WTC11 (cell line): ENCODE measurements at regions not wholly inside any gene's neighbourhood (a gene's known extent, or its start where the extent isn't known, plus 50 kb on each side); places are given as distances from the start of the nearest gene placed in this dataset.

Experiments
- ATAC-seq: fragments of 200-7000 bp; cut with Tn5 transposase; 2 replicates; pipeline ENCODE4 v1.10.0; 2021; ENCODE audit warnings: mild to moderate bottlenecking, moderate library complexity
- CTCF ChIA-PET: fragments of 300-600 bp; sonication (Branson Sonifier 250); formaldehyde crosslinking; loops from one replicate; lab custom pipeline; 2021; ENCODE audit warnings: antibody characterized with exemption; lab: Charles Lee
- POLR2A ChIA-PET: fragments of 350-600 bp; sonication (Branson Sonifier 250); formaldehyde crosslinking; loops from one replicate; lab custom pipeline; 2021; ENCODE audit warnings: antibody characterized with exemption; lab: Charles Lee
- DNase-seq: peaks from one replicate; pipeline ENCODE4 v3.0.0; 2021; ENCODE audit warnings: low spot score
- H3K27ac Mint-ChIP-seq: 2 replicates; pipeline ENCODE4 v1.8.0; 2021; ENCODE audit warnings: mixed read lengths
- H3K27me3 Mint-ChIP-seq: 2 replicates; pipeline ENCODE4 v1.8.0; 2021; ENCODE audit warnings: low read depth, mild to moderate bottlenecking, moderate library complexity, mixed read lengths
- H3K36me3 Mint-ChIP-seq: 2 replicates; pipeline ENCODE4 v1.8.0; 2021; ENCODE audit warnings: mixed read lengths
- H3K4me1 Mint-ChIP-seq: 2 replicates; pipeline ENCODE4 v1.8.0; 2022; ENCODE audit warnings: mixed read lengths
- H3K4me3 Mint-ChIP-seq: 2 replicates; pipeline ENCODE4 v1.8.0; 2021; ENCODE audit warnings: mild to moderate bottlenecking, moderate library complexity, mixed read lengths
- H3K9me3 Mint-ChIP-seq: 2 replicates; pipeline ENCODE4 v1.8.0; 2021; ENCODE audit warnings: mixed read lengths
- AFF4 ChIP-seq: sonication (generic); formaldehyde crosslinking; IDR thresholded peaks from 2 replicates; pipeline ENCODE4 v1.8.1; 2023; ENCODE audit warnings: mild to moderate bottlenecking, missing genetic modification reagents, borderline replicate concordance
- ETV6 ChIP-seq: sonication (generic); formaldehyde crosslinking; IDR thresholded peaks from 2 replicates; pipeline ENCODE4 v1.8.1; 2022; ENCODE audit warnings: mild to moderate bottlenecking, missing genetic modification reagents
- FOXK1 ChIP-seq: sonication (generic); formaldehyde crosslinking; IDR thresholded peaks from 2 replicates; pipeline ENCODE4 v1.8.0; 2022; ENCODE audit warnings: mild to moderate bottlenecking, moderate library complexity, missing genetic modification reagents
- FOXP1 ChIP-seq: sonication (generic); formaldehyde crosslinking; IDR thresholded peaks from 2 replicates; pipeline ENCODE4 v1.8.0; 2022; ENCODE audit warnings: missing genetic modification reagents, mild to moderate bottlenecking, moderate library complexity, borderline replicate concordance
- NFYB ChIP-seq: sonication (generic); formaldehyde crosslinking; conservative IDR thresholded peaks from 2 replicates; pipeline ENCODE4 v1.8.0; 2022; ENCODE audit warnings: low read depth, missing genetic modification reagents
- NR3C1 ChIP-seq: sonication (generic); formaldehyde crosslinking; conservative IDR thresholded peaks from 2 replicates; pipeline ENCODE4 v1.8.1; 2023; ENCODE audit warnings: low read depth, mild to moderate bottlenecking, missing genetic modification reagents
- OVOL2 ChIP-seq: fragments of 250-450 bp; sonication (Bioruptor Pico); IDR thresholded peaks from 2 replicates; pipeline ENCODE4 v1.9.0; 2021; ENCODE audit warnings: mild to moderate bottlenecking, borderline replicate concordance
- PRRX2 ChIP-seq: fragments of 250-450 bp; sonication (Bioruptor Pico); IDR thresholded peaks from 2 replicates; pipeline ENCODE4 v1.8.0; 2021; ENCODE audit warnings: mild to moderate bottlenecking
- SMAD3 ChIP-seq: sonication (generic); formaldehyde crosslinking; IDR thresholded peaks from 2 replicates; pipeline ENCODE4 v1.8.0; 2022; ENCODE audit warnings: missing genetic modification reagents, mild to moderate bottlenecking, borderline replicate concordance
- SP1 ChIP-seq: sonication (generic); formaldehyde crosslinking; conservative IDR thresholded peaks from 2 replicates; pipeline ENCODE4 v1.8.1; 2022; ENCODE audit warnings: missing genetic modification reagents
- TEAD1 ChIP-seq: sonication (generic); formaldehyde crosslinking; IDR thresholded peaks from 2 replicates; pipeline ENCODE4 v1.8.0; 2022; ENCODE audit warnings: mild to moderate bottlenecking, missing genetic modification reagents
- USF2 ChIP-seq: sonication (generic); formaldehyde crosslinking; IDR thresholded peaks from 2 replicates; pipeline ENCODE4 v1.8.1; 2023; ENCODE audit warnings: mild to moderate bottlenecking, missing genetic modification reagents, moderate library complexity
- ZBTB21 ChIP-seq: sonication (generic); formaldehyde crosslinking; IDR thresholded peaks from 2 replicates; pipeline ENCODE4 v1.8.1; 2023; ENCODE audit warnings: mild to moderate bottlenecking, missing genetic modification reagents, borderline replicate concordance
- ZNF138 ChIP-seq: sonication (generic); formaldehyde crosslinking; conservative IDR thresholded peaks from 2 replicates; pipeline ENCODE4 v1.8.1; 2022; ENCODE audit warnings: mild to moderate bottlenecking, moderate library complexity, missing genetic modification reagents
- ZNF263 ChIP-seq: sonication (generic); formaldehyde crosslinking; IDR thresholded peaks from 2 replicates; pipeline ENCODE4 v1.8.1; 2022; ENCODE audit warnings: low read depth, mild to moderate bottlenecking, moderate library complexity, missing genetic modification reagents
- ZNF281 ChIP-seq: sonication (generic); formaldehyde crosslinking; IDR thresholded peaks from 2 replicates; pipeline ENCODE4 v1.8.0; 2023; ENCODE audit warnings: mild to moderate bottlenecking, missing genetic modification reagents
- ZNF416 ChIP-seq: fragments of 250-450 bp; sonication (Bioruptor Pico); IDR thresholded peaks from 2 replicates; pipeline ENCODE4 v1.9.0; 2021; ENCODE audit warnings: mild to moderate bottlenecking, inconsistent platforms
- ZNF423 ChIP-seq: fragments of 250-450 bp; sonication (Bioruptor Pico); IDR thresholded peaks from 2 replicates; pipeline ENCODE4 v2.1.2; 2022; ENCODE audit warnings: mild to moderate bottlenecking, moderate library complexity
- TF ChIP-seq, protein P1 (sequence below): fragments of 250-450 bp; sonication (Bioruptor Pico); IDR thresholded peaks from 2 replicates; pipeline ENCODE4 v2.1.2; 2022; ENCODE audit warnings: mild to moderate bottlenecking, moderate library complexity
- TF ChIP-seq, protein P2 (sequence below): sonication (generic); formaldehyde crosslinking; IDR thresholded peaks from 2 replicates; pipeline ENCODE4 v1.8.1; 2022; ENCODE audit warnings: mild to moderate bottlenecking, missing genetic modification reagents, moderate library complexity, borderline replicate concordance
- TF ChIP-seq, protein P3 (sequence below): sonication (generic); formaldehyde crosslinking; IDR thresholded peaks from 2 replicates; pipeline ENCODE4 v1.8.0; 2022; ENCODE audit warnings: missing genetic modification reagents

DNA sequence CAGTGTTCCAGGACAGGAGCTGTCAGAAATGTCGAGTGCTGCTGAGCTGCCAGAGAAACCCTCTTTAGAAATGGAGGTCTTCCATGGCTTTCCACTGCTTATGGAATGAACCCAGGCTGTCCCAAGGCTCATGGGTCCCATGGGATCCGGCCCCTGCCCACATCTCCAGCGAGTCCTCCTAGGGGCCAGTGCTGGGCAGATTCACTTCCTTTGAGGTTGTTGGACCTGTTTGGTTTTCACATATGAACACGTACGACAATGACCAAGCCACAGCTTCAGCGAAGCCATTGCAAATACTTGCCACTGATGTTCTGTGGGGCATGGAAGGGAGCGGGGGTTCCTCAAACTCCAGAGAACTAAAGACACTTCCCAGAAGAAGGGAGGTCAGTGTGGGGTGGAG is 483.3 kb downstream of the TBC1D22A start (continued):
- no peak for TF ChIP-seq SMAD3 (CRISPR knock-in tag)
- no peak for TF ChIP-seq OVOL2
- TF ChIP-seq ETV6 (CRISPR knock-in tag), result no peak
- TF ChIP-seq ZNF263 (CRISPR knock-in tag), result no peak
- no peak for TF ChIP-seq SP1 (CRISPR knock-in tag)
- no peak for TF ChIP-seq ZBTB21 (CRISPR knock-in tag)

DNA sequence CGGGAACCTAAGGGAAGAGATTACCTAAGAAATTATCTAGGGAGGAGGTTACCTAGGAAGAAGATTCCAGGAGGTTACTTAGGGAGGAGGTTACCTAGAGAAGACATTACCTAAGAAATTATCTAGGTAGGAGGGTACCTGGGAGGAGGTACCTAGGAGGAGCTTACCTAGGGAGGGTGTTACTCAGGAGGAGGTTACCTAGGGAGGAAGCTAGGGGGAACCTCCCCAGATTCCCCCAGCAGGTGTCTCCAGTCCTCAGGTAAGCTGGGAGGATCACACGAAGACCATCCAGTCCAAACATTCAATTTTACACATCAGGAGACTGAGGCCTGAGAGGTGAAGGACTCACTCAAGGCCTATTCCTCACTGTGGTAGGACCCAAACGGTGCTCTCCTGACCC is 482.8 kb downstream of the TBC1D22A start:
- CTCF ChIA-PET, result interaction anchor here (1.1 kb wide), 1 partner anchor 30 kb away, joined by 3 read pairs; no protein-coding TSS in a partner anchor
- POLR2A ChIA-PET, result no interaction called here
- peaks cover 42% of the 10 kb centered on the region for H3K9me3 Mint-ChIP-seq

More for the DNA sequence above, 482.8 kb downstream of the TBC1D22A start:
- Mint-ChIP-seq H3K27me3 (peaks cover 23% of the 10 kb centered on the region), H3K27ac (no peak overlapping the region), H3K36me3 (peaks cover 14% of the 10 kb centered on the region), H3K4me3 (no peak overlapping the region), H3K4me1 (no peaks in the 10 kb centered on the region)
- TF ChIP-seq, protein P1, sequence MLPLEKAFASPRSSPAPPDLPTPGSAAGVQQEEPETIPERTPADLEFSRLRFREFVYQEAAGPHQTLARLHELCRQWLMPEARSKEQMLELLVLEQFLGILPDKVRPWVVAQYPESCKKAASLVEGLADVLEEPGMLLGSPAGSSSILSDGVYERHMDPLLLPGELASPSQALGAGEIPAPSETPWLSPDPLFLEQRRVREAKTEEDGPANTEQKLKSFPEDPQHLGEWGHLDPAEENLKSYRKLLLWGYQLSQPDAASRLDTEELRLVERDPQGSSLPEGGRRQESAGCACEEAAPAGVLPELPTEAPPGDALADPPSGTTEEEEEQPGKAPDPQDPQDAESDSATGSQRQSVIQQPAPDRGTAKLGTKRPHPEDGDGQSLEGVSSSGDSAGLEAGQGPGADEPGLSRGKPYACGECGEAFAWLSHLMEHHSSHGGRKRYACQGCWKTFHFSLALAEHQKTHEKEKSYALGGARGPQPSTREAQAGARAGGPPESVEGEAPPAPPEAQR (CRISPR knock-in tag), result no peak
- TF ChIP-seq, protein P2, sequence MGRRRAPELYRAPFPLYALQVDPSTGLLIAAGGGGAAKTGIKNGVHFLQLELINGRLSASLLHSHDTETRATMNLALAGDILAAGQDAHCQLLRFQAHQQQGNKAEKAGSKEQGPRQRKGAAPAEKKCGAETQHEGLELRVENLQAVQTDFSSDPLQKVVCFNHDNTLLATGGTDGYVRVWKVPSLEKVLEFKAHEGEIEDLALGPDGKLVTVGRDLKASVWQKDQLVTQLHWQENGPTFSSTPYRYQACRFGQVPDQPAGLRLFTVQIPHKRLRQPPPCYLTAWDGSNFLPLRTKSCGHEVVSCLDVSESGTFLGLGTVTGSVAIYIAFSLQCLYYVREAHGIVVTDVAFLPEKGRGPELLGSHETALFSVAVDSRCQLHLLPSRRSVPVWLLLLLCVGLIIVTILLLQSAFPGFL, result no peak
- TF ChIP-seq AFF4 (CRISPR knock-in tag) (no peak), FOXP1 (CRISPR knock-in tag) (no peak), NFYB (CRISPR knock-in tag) (no peak), PRRX2 (CRISPR knock-in tag) (no peak), TEAD1 (CRISPR knock-in tag) (no peak), USF2 (CRISPR knock-in tag) (no peak), ZNF281 (CRISPR knock-in tag) (no peak), NR3C1 (no peak), ZNF416 (CRISPR knock-in tag) (no peak), ZNF138 (CRISPR knock-in tag) (no peak), ZNF423 (CRISPR knock-in tag) (no peak), FOXK1 (CRISPR knock-in tag) (no peak)
- TF ChIP-seq, protein P3, sequence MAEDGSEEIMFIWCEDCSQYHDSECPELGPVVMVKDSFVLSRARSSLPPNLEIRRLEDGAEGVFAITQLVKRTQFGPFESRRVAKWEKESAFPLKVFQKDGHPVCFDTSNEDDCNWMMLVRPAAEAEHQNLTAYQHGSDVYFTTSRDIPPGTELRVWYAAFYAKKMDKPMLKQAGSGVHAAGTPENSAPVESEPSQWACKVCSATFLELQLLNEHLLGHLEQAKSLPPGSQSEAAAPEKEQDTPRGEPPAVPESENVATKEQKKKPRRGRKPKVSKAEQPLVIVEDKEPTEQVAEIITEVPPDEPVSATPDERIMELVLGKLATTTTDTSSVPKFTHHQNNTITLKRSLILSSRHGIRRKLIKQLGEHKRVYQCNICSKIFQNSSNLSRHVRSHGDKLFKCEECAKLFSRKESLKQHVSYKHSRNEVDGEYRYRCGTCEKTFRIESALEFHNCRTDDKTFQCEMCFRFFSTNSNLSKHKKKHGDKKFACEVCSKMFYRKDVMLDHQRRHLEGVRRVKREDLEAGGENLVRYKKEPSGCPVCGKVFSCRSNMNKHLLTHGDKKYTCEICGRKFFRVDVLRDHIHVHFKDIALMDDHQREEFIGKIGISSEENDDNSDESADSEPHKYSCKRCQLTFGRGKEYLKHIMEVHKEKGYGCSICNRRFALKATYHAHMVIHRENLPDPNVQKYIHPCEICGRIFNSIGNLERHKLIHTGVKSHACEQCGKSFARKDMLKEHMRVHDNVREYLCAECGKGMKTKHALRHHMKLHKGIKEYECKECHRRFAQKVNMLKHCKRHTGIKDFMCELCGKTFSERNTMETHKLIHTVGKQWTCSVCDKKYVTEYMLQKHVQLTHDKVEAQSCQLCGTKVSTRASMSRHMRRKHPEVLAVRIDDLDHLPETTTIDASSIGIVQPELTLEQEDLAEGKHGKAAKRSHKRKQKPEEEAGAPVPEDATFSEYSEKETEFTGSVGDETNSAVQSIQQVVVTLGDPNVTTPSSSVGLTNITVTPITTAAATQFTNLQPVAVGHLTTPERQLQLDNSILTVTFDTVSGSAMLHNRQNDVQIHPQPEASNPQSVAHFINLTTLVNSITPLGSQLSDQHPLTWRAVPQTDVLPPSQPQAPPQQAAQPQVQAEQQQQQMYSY (CRISPR knock-in tag), result no peak
- no peak for ATAC-seq
- DNase-seq, result no peak
